ENCODE measurements at regions not wholly inside any gene's neighbourhood (a gene's known extent, or its start where the extent isn't known, plus 50 kb on each side); places are given as distances from the start of the nearest gene placed in this dataset.
"Not testable (repeated sequence)": the region's sequence is repeated elsewhere in the genome, so short reads cannot be mapped to it uniquely, and the experiment has no call there.

GRCh38 chr2:83862600-83862999 is 596.5 kb downstream of the SUCLG1 start:
- DNase-seq, result no peak

DNA sequence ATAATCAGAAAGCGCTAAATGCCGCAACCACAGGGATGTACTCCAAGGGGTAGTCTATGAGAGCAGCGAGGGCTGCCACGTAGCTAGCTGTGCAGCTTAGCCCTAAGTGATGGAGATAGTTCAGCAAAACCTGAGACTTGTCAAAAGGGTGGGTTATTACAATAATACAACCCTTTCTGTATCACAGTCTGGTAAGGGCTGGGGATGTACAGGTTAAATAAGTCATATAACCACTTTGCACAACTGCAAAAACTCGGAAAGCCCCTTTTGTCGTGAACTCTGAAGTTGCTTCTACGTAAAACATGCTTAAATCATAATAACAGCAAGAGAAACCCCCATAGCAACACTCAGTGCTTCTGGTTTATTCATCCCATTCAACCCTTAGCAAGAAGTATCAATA is 598.8 kb downstream of the SUCLG1 start:
- no peak for DNase-seq

GRCh38 chr2:83859553-83859952 is 599.5 kb downstream of the SUCLG1 start:
- no peak for DNase-seq

DNA sequence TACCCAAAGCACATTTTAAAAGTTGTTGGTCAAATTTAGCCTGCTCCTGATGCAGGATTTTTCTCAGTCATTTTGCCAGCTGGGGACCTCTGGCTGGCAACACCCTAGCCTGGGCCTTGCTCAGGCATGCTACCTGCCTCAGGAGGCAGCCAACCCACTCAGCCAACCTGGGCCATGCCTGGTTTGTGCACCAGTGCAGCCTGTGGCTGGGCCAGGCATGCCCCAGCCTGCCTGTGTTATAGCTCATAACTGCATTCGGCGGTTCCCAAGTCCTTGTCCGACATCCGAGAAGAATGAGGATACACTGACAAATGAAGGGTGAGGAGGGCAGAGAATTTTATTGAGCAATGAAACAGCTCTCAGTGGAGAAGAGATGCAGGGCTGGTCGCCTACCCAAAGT is 608.0 kb downstream of the SUCLG1 start:
- DNase-seq, result no peak

DNA sequence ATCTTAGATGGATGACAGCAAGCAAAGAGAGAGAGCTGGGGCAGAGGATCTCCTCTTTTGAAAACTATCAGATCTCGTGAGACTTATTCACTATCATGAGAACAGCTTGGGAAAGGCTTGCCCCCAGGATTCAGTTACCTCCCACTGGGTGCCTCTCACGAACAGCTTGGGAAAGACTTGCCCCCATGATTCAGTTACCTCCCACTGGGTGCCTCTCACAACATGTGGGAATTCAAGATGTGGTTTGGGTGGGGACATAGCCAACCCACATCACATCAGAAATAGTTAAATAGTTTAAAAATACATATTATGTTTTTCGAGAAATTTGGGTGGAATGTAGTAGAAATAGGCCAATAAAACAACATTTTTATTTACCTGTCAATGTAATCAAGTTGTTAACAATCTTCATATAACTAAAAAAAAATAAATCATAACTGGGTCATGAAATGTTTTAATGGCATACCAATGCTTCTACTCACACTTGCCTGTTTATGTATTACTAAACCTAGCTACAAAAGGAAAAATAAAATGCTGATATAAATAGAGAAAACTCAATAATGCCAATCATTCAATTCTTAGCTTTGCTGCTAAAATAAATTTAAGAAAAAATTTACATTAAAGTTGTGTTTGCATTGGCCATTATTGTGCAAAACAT is 608.9 kb downstream of the SUCLG1 start:
- no peak for DNase-seq

DNA sequence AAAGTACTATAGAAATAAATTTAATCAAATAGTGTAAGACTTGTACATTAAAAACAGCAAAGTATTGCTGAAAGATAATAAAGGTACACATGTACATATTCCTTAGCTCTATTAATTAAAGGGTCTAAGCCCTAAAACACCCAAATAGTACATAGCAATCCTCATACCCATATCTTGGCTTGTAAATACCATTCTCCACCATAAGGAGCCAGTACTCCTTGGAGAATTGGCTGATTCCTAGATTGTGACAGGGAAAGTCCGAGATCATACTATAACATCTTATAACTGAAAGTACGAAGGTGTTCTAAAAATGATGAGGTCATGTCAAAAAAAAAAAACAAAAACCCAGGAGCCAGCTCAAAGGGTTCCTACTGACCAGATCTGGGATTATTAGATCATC is 614.6 kb downstream of the SUCLG1 start:
- no peak for DNase-seq

DNA sequence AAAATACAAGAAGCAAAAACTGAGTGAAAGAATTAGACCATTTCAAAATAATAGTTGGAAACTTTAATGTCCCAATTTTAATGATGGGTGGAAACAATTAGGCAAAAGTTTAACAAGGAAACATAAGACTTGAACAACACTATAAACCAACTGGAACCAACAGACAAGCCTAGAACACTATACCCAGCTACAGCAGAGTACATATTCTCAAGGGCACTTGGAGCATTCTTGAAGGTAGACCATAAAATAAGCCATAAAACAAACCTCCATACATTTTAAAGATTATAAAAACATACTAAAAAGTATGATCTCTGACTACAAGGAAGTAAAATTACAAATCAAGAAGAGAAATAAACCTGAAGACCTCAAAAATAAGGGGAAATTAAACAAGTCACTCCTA is 616.7 kb downstream of the SUCLG1 start:
- no peak for DNase-seq

DNA sequence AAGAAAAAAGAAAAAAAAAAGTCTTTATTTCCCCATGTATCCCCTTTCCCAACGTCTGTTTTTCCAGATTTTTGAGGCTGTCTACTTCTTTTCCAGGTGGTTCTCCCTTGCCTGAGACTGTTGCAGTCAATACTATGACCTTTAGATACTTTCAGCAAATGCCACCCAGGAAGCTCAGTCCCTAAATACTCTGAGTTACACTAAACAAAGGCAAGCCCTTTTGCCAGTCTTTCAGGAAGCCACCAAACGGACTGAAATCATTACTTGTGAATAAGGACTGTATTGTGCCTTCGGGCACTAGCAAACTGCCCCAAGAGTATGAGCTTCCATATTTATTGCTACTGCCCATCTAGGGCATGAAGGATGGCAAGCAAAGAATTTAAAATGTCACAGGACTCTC is 621.3 kb downstream of the SUCLG1 start:
- DNase-seq, result no peak

DNA sequence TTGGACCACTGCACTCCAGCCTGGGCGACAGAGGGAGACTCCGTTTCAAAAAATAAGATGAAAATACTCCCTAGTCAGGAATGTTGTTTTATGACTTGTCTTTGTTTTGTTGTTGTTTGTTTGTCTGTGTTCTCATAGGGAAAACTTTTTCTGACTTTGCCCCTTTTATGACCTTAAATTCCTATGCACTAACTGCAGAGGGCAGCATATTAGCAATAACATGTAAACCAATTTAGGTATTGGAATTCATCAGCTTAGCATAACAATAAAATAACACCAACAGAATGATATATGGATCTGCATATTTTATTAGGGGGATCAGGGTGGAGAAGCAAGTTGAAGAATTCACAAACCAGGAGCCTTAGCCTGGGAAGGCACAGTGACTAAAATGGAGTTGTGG is 631.5 kb downstream of the SUCLG1 start:
- no peak for DNase-seq

DNA sequence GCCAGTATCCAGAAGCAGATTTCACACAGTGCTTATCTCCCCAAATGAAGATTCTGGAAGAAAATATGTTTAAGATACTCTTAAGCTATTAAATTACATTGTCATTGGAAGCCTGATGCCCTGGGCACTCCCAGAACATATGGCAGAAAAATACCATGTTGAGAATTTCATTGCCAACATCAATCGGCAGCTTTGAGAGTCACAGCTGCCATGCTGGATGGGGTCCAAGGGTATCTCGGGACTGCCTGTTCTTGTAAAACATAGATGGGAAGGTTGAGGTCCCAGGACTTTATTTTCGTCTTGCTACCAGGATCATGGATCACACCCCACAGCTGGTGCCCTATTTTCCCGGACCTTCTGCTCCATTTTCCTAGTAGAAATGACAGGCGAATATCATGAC is 632.5 kb downstream of the SUCLG1 start:
- no peak for DNase-seq

DNA sequence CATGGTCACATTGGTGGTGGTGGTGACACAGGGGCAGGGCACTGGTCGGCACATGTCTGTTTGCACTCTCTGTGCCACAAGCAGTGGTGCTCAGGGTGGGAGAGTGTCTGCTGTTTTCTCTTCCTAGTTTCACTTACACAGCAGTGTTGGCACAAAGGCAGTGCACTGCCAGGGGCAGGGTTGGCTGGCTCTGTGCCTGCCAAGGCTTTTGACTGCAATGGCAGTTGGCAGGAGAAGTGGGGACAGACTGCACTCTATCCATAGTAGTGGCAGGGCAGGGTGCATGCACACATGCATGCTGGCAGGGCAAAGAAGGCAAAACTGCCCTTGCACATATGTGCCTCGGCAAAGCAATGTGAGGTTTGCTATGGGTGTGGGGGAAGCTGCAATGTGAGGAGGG is 635.9 kb downstream of the SUCLG1 start:
- DNase-seq, result no peak

- no peak for DNase-seq
Observed at GRCh38 chr2:83817511-83817910, 641.6 kb downstream of the SUCLG1 start.

DNA sequence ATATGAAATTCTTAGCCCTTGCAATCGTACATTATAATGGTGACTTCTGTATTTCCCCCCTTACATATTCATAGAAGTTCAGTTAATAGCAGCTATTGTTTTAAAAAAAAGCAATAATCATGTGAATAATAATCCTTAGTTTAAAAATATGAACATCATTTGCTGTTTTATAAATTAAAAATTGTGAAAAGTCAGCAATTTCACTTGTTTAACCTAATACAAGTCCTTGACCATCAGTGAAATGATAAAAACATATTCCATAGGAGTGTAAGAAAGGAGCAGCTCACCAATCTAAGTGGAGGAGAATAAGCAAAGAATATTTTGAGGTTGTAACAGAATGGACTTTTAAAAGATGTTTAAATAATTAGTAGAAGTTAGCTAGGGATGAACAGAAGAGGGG is 650.2 kb downstream of the SUCLG1 start:
- DNase-seq, result no peak

DNA sequence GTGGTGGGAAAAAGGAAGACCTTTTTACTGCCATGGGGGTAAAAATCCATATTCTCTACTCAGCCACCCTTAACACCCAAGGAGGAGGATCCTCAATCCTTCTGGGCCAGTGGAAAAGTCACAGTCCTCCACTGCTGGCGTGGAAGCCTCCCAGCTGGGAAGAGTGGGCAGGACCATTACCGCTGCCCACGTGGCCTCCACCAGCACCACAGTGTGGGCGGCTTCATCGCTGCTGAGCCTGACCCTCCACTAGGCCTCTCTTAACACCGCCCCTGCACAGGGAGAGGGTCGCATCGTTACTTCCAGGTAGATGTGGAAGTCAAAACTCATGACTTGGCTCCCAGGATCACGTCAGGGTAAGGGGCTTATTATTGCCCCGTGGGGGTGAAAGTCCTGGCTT is 656.5 kb downstream of the SUCLG1 start:
- DNase-seq, result no peak

GRCh38 chr2:83795777-83796176 is 663.3 kb downstream of the SUCLG1 start:
- no peak for DNase-seq

DNA sequence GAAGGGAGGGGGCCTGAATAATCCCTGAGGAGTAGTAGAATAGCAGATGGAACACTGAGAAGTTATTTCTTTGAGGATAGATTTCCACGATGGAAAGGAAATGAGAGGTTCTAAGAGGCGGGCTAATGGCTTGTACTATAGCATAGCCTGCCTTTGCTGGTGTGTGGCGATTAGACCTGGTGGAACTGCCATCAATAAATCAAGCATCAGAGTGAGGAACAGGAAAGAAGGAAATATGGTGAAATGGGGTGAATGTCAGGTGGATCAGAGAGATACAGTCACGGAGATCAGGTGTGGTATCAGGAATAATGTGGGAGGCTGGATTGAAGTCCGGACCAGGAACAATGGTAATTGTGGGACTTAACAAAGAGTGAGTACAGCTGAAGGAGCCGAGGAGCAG is 668.6 kb downstream of the SUCLG1 start:
- not testable (repeated sequence) for DNase-seq

DNA sequence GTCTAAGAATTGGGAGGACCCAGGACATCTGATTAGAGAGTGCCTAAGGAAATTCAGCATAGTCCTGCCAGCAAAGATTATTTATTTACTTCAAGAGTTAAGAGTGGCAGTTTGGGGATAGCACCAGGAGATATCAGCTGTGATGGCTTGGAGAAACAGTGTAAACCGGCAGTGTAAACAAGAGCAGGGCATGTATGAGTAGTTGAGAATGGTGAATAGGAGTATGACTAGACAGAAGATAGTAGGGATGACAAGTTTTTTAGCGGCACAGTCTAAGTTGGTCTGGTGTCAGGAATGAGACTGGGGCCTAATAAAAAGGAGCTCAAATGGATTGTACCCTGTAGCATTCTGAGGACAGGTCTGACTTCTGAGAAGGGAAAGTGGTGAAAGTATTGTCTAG is 669.4 kb downstream of the SUCLG1 start:
- DNase-seq, result not testable (repeated sequence)

- not testable (repeated sequence) for DNase-seq
Observed at GRCh38 chr2:83788938-83789566, 670.0 kb downstream of the SUCLG1 start.

DNA sequence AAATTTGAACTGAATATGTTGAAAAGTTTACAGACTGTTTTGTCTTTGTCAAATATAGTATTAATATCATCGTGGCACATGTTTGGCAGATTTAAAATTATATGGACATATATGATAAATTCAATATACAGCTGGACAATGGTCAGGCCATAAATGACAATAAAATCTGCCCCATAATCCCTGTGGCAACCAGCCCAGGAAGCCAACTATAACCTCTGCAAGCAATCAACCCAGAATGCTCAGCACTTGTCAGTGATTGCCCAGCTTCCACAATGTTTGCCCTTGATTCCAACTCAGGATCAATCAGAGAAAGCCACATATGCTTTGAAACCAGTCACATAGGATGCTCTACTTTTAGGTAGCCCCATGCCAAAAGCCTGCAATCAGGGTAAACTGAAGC is 671.9 kb downstream of the SUCLG1 start:
- no peak for DNase-seq

GRCh38 chr2:83786140-83786539 is 672.9 kb downstream of the SUCLG1 start:
- no peak for DNase-seq

DNA sequence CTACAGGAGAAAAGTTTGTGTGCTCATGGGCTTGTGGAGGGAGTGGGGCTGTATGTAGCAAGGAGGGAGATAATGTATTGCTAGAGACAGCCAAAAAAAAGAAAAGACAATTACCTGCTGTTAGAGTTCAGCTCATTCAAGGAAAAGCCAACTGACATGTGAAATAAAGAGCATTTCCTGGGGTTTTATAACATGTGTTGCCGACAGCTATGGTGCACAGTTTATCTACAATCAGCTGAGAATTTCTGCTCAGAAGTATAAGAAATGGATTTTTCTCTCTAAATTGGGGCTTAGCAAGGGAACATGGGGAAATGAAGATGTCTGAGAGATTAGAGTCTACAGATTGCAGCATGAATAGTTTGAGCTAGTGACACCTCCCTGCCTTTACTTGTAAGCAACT is 674.1 kb downstream of the SUCLG1 start:
- DNase-seq, result no peak

DNA sequence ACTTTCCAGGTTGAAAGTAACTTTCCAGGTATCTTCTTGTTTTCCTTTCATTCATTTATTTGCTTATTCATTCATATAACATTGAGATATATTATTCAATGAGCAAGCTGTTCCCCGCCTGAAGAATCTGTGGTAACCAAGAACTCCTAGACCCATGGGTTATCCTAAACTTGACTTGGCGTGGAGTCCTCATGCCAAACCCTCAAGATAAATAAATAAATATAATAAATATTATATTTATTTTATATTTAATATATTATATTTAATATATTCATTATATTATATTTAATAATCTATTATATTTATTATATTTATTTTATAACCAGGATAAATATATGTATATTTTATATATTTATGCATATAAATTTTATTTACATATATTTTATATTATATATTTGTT is 674.8 kb downstream of the SUCLG1 start:
- no peak for DNase-seq

DNA sequence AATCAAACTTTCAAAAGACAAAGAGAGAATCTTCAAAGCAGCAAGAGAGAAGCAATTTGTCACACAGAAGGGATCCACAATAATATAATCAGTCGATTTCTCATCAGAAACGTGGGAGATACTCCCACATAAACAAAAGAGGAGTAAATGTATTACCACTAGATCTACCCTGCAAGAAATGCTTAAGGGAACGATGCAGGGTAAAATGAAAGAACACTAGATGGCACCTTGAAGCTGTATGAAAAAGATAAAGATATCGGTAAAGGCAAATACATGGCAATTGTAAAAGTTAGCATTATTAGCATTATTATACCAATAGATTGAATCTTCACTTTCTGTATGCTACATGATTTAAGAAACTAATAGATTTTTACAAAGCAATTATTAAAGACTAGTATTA is 677.0 kb downstream of the SUCLG1 start:
- DNase-seq, result no peak

GRCh38 chr2:83764447-83765005 is 694.6 kb downstream of the SUCLG1 start:
- DNase-seq, result no peak

GRCh38 chr2:83757329-83757728 is 701.8 kb downstream of the SUCLG1 start:
- no peak for DNase-seq
